ENCODE measurements at regions not wholly inside any gene's neighbourhood (a gene's known extent, or its start where the extent isn't known, plus 50 kb on each side); places are given as distances from the start of the nearest gene placed in this dataset.

- Histone ChIP-seq H3K27me3 (ENCODE audit: control insufficient read depth in 3 of 3, insufficient read depth in 3 of 3, low read length in 2 of 3) (no peaks in the 10 kb centered on the region), H3K4me1 (ENCODE audit: control insufficient read depth in 5 of 5, insufficient read depth in 5 of 5, low read length in 5 of 5) (peaks cover 0 to 11% (median 0%) of the 10 kb centered on the region in 5 donors), H3K36me3 (ENCODE audit: control insufficient read depth in 4 of 4, insufficient read depth in 4 of 4, low read length in 4 of 4) (no peaks in the 10 kb centered on the region), H3K4me3 (no peak overlapping the region), H3K9ac (ENCODE audit: insufficient read depth in 1 of 2, low read length in 2 of 2) (no peak overlapping the region), H3K27ac (ENCODE audit: low read depth in 1 of 2, low read length in 1 of 2) (no peak overlapping the region), H3K9me3 (ENCODE audit: control insufficient read depth in 4 of 4, insufficient read depth in 3 of 4, low read length in 3 of 4) (peaks cover 0 to 6% (median 0%) of the 10 kb centered on the region in 4 donors)
- TF ChIP-seq CTCF (IDR thresholded peaks at IDR 0.05; ENCODE audit: control extremely low read depth, extremely low read depth): no peak
- WGBS, 2 donors: 83 to 87% methylated on average over 3 of the region's 3 CpGs
- ATAC-seq (ENCODE audit: insufficient read depth, low FRiP score) (no peak), DNase-seq (no peak)
Measured at GRCh38 chr2:82260521-82260920, 1956.0 kb upstream of the LRRTM1 start.

- DNase-seq (no peak), ATAC-seq (ENCODE audit: insufficient read depth, low FRiP score) (no peak)
- Histone ChIP-seq H3K27ac (ENCODE audit: low read depth in 1 of 2, low read length in 1 of 2) (no peak overlapping the region), H3K9me3 (ENCODE audit: control insufficient read depth in 4 of 4, insufficient read depth in 3 of 4, low read length in 3 of 4) (peaks cover 0 to 6% (median 0%) of the 10 kb centered on the region in 4 donors), H3K4me1 (ENCODE audit: control insufficient read depth in 5 of 5, insufficient read depth in 5 of 5, low read length in 5 of 5) (peaks cover 0 to 11% (median 0%) of the 10 kb centered on the region in 5 donors), H3K27me3 (ENCODE audit: control insufficient read depth in 3 of 3, insufficient read depth in 3 of 3, low read length in 2 of 3) (no peaks in the 10 kb centered on the region), H3K9ac (ENCODE audit: insufficient read depth in 1 of 2, low read length in 2 of 2) (no peak overlapping the region), H3K4me3 (no peak overlapping the region), H3K36me3 (ENCODE audit: control insufficient read depth in 4 of 4, insufficient read depth in 4 of 4, low read length in 4 of 4) (no peaks in the 10 kb centered on the region)
- no peak for TF ChIP-seq CTCF (IDR thresholded peaks at IDR 0.05; ENCODE audit: control extremely low read depth, extremely low read depth)
- 78 to 88% methylated on average over 2 of the region's 2 CpGs for WGBS, 2 donors
Measured at GRCh38 chr2:82259551-82259950, 1955.0 kb upstream of the LRRTM1 start.

- no peaks in the 10 kb centered on the region for H3K27me3 ChIP-seq (ENCODE audit: control insufficient read depth in 3 of 3, insufficient read depth in 3 of 3, low read length in 2 of 3)
- no peak for TF ChIP-seq CTCF (IDR thresholded peaks at IDR 0.05; ENCODE audit: control extremely low read depth, extremely low read depth)
- peaks cover 0 to 11% (median 0%) of the 10 kb centered on the region in 5 donors for H3K4me1 ChIP-seq (ENCODE audit: control insufficient read depth in 5 of 5, insufficient read depth in 5 of 5, low read length in 5 of 5)
- no peak overlapping the region for H3K4me3 ChIP-seq
- DNase-seq: peak in 1 of 3 donors; percentile 15
- no peak overlapping the region for H3K27ac ChIP-seq (ENCODE audit: low read depth in 1 of 2, low read length in 1 of 2)
- H3K9me3 ChIP-seq (ENCODE audit: control insufficient read depth in 4 of 4, insufficient read depth in 3 of 4, low read length in 3 of 4): peaks cover 0 to 6% (median 0%) of the 10 kb centered on the region in 4 donors
- 43 to 61% methylated on average over 2 of the region's 2 CpGs for WGBS, 2 donors
- ATAC-seq (ENCODE audit: insufficient read depth, low FRiP score): no peak
- no peak overlapping the region for H3K9ac ChIP-seq (ENCODE audit: insufficient read depth in 1 of 2, low read length in 2 of 2)
- no peaks in the 10 kb centered on the region for H3K36me3 ChIP-seq (ENCODE audit: control insufficient read depth in 4 of 4, insufficient read depth in 4 of 4, low read length in 4 of 4)
Measured at GRCh38 chr2:82257796-82258555, 1953.4 kb upstream of the LRRTM1 start.
